DOHH2 (cell line): ENCODE measurements at regions not wholly inside any gene's neighbourhood (a gene's known extent, or its start where the extent isn't known, plus 50 kb on each side); places are given as distances from the start of the nearest gene placed in this dataset.

Experiments
- H3F3A ChIP-seq: fragments of 200-600 bp; sonication (generic), shearing (Covaris generic); 2 replicates; pipeline ENCODE4 v1.6.0; 2016; ENCODE audit warnings: antibody characterized with exemption, mild to moderate bottlenecking; ENCODE audit not compliant: control insufficient read depth, insufficient read depth
- H3K27ac ChIP-seq: fragments of 200-600 bp; sonication (generic); 2 replicates; pipeline ENCODE4 v1.5.1; 2014; ENCODE audit warnings: low read depth, mild to moderate bottlenecking, low read length, moderate library complexity
- H3K27me3 ChIP-seq: fragments of 200-600 bp; sonication (generic); 2 replicates; pipeline ENCODE4 v1.6.1; 2014; ENCODE audit warnings: mild to moderate bottlenecking, low read length, mixed read lengths; ENCODE audit not compliant: control insufficient read depth
- H3K36me3 ChIP-seq: fragments of 200-600 bp; sonication (generic); 2 replicates; pipeline ENCODE4 v1.6.1; 2014; ENCODE audit warnings: mild to moderate bottlenecking, low read length, moderate library complexity, mixed read lengths; ENCODE audit not compliant: control insufficient read depth
- H3K4me1 ChIP-seq: fragments of 200-600 bp; sonication (generic); 2 replicates; pipeline ENCODE4 v1.6.1; 2014; ENCODE audit warnings: mild to moderate bottlenecking, low read length, mixed read lengths; ENCODE audit not compliant: control insufficient read depth
- H3K4me2 ChIP-seq: fragments of 200-600 bp; sonication (generic); 2 replicates; pipeline ENCODE4 v1.6.0; 2014; ENCODE audit warnings: mild to moderate bottlenecking, low read length, moderate library complexity
- H3K4me3 ChIP-seq: fragments of 200-600 bp; sonication (generic); 2 replicates; pipeline ENCODE4 v1.5.1; 2014; ENCODE audit warnings: mild to moderate bottlenecking, low read length, mixed read lengths
- H3K79me2 ChIP-seq: fragments of 200-600 bp; sonication (generic); 2 replicates; pipeline ENCODE4 v1.6.1; 2014; ENCODE audit warnings: mild to moderate bottlenecking, low read length, mixed read lengths; ENCODE audit not compliant: control insufficient read depth
- H3K9me2 ChIP-seq: fragments of 200-600 bp; sonication (generic); replicated peaks from 2 replicates; pipeline ENCODE4 v1.6.1; 2014; ENCODE audit warnings: mild to moderate bottlenecking, low read length, mixed read lengths; ENCODE audit not compliant: control insufficient read depth
- H3K9me3 ChIP-seq: fragments of 200-600 bp; sonication (generic); 2 replicates; pipeline ENCODE4 v1.6.1; 2014; ENCODE audit warnings: antibody characterized with exemption, low read length, mixed read lengths; ENCODE audit not compliant: control insufficient read depth, insufficient read depth
- H4K20me1 ChIP-seq: fragments of 200-600 bp; sonication (generic); 2 replicates; pipeline ENCODE4 v1.6.0; 2014; ENCODE audit warnings: low read depth, mild to moderate bottlenecking, antibody characterized with exemption, low read length, moderate library complexity; ENCODE audit not compliant: control insufficient read depth, insufficient read depth
- CTCF ChIP-seq: fragments of 200-600 bp; sonication (generic); IDR thresholded peaks from one replicate; pipeline ENCODE4 v1.5.1; 2014; ENCODE audit warnings: antibody characterized with exemption, mild to moderate bottlenecking, low read depth, low read length; ENCODE audit not compliant: poor library complexity, severe bottlenecking
- EZH2phosphoT487 ChIP-seq: fragments of 200-600 bp; sonication (generic); IDR thresholded peaks from 2 replicates; pipeline ENCODE4 v1.6.1; 2017; ENCODE audit warnings: borderline replicate concordance, mild to moderate bottlenecking, antibody characterized with exemption, low read length, moderate library complexity, mixed read lengths

DNA sequence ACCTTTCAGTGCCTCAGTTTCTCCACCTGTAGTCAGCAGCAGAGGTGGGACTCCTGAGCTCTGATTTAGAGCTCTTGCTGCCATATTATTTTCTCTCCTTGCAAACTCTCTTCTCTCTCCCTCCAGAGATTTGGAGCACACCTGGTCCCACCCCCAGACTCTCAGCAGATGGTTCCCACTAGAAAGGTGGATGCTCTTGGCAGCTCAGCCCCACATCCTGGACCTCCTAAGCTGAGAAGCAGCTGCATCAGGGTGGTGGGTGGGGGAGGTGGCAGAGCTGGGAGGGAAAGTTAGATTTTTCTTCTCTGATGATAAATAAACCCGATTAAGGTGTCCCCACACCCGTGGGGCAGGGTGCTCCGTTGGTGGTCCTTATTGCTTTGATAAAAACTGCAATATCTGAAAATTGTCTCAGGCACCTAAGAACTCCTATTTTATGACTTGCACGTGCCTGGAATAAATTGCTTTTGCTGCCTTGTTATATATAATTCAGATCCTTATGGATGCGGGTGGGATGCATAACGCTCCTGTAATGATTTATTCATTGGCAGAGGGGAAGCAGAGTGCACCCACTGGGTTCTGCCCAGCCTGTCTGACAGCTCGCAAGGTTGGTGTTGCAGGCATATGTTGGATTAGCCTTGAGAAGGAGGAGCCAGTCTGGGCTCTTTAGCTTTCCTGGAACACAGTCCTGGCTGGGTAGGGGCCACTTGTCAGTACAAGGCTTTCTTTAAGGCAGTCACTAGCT, 214.2 kb downstream of the SUDS3 start:
- Histone ChIP-seq H3K4me3 (no peak overlapping the region), H3K27me3 (no peaks in the 10 kb centered on the region), H3K36me3 (no peaks in the 10 kb centered on the region), H3F3A (no peaks in the 10 kb centered on the region), H4K20me1 (no peaks in the 10 kb centered on the region), H3K9me3 (no peaks in the 10 kb centered on the region), H3K4me1 (no peaks in the 10 kb centered on the region), H3K27ac (no peak overlapping the region), H3K79me2 (no peaks in the 10 kb centered on the region), H3K9me2 (no peaks in the 10 kb centered on the region), H3K4me2 (no peak overlapping the region)
- TF ChIP-seq EZH2phosphoT487: no peak
- no peak for TF ChIP-seq CTCF

GRCh38 chr12:118603610-118604361, 227.4 kb downstream of the SUDS3 start:
- no peaks in the 10 kb centered on the region for H3K79me2 ChIP-seq
- no peaks in the 10 kb centered on the region for H3K4me1 ChIP-seq
- H3K27ac ChIP-seq: no peak overlapping the region
- H3K4me3 ChIP-seq: no peak overlapping the region
- no peak overlapping the region for H3K4me2 ChIP-seq
- no peaks in the 10 kb centered on the region for H3F3A ChIP-seq
- no peaks in the 10 kb centered on the region for H3K27me3 ChIP-seq
- H3K9me3 ChIP-seq: peaks cover 6% of the 10 kb centered on the region; the same call in 1 of the 2 replicates
- no peaks in the 10 kb centered on the region for H4K20me1 ChIP-seq
- no peaks in the 10 kb centered on the region for H3K36me3 ChIP-seq
- no peaks in the 10 kb centered on the region for H3K9me2 ChIP-seq
- no peak for TF ChIP-seq EZH2phosphoT487

DNA sequence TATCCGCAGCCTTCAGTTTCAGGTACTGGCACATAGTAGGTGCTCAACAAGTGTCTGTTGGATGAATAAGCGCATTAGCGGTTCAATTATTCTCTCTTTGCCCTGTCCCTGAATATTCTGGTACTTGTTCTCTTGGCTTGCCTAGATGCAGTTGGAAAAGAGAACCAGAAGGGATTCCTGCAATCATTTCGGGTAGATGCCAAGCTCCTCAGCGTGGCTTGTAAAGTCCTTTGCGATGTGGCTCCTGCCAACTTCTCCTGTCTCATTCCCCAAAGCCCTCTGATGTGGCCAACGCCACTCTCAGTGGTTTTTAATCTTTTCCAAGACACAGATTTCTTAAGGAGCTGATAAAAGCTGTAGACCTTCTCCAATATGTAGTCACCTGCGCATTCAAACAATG, 230.3 kb downstream of the SUDS3 start:
- Histone ChIP-seq H3K9me2 (no peaks in the 10 kb centered on the region), H3K27ac (no peak overlapping the region), H3K36me3 (no peaks in the 10 kb centered on the region), H3K4me3 (no peak overlapping the region), H4K20me1 (no peaks in the 10 kb centered on the region), H3F3A (no peaks in the 10 kb centered on the region), H3K79me2 (no peaks in the 10 kb centered on the region), H3K9me3 (peaks cover 6% of the 10 kb centered on the region; the same call in 1 of the 2 replicates), H3K27me3 (no peaks in the 10 kb centered on the region), H3K4me2 (no peak overlapping the region), H3K4me1 (no peaks in the 10 kb centered on the region)
- TF ChIP-seq CTCF (no peak), EZH2phosphoT487 (no peak)

DNA sequence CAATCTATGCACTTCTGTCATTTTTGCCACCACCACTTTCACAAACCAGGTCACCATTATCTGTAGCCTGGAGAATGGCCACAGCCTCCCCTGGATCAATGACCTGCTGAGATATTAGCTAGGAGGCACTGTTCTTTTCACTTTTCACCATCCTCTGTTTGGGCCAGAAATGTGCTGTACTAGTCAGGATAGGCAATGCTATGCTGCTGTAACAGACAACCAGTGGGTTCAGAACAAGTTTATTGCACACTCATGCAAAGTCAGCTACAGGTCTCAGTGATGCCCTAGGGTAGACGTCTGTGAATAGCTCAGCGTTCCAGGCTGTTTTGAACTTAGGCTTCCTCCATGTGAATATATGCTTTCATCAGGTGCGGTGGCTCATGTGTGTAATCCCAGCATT, 231.5 kb downstream of the SUDS3 start:
- Histone ChIP-seq H3K36me3 (no peaks in the 10 kb centered on the region), H3K27me3 (no peaks in the 10 kb centered on the region)

More for the DNA sequence above, 231.5 kb downstream of the SUDS3 start:
- no peak overlapping the region for H3K4me2 ChIP-seq
- H3K4me1 ChIP-seq: no peaks in the 10 kb centered on the region
- no peaks in the 10 kb centered on the region for H4K20me1 ChIP-seq
- H3K4me3 ChIP-seq: no peak overlapping the region
- H3F3A ChIP-seq: no peaks in the 10 kb centered on the region
- peaks cover 6% of the 10 kb centered on the region; the same call in 1 of the 2 replicates for H3K9me3 ChIP-seq
- no peak for TF ChIP-seq CTCF
- no peak for TF ChIP-seq EZH2phosphoT487
- H3K79me2 ChIP-seq: no peaks in the 10 kb centered on the region
- no peaks in the 10 kb centered on the region for H3K9me2 ChIP-seq
- no peak overlapping the region for H3K27ac ChIP-seq
